SK-N-SH treated with all-trans-retinoic acid at 6 μM for 48 hours (cell line): ENCODE measurements at regions not wholly inside any gene's neighbourhood (a gene's known extent, or its start where the extent isn't known, plus 50 kb on each side); places are given as distances from the start of the nearest gene placed in this dataset.
A peak's percentile ranks its signal among the peaks of the same experiment; 100 is the strongest.

Experiments used
- ATAC-seq: fragments of 200-7000 bp; cut with Tn5 transposase; 3 replicates; pipeline ENCODE4 v1.9.1; 2020; ENCODE audit warnings: mild to moderate bottlenecking, moderate library complexity
- ARNTL ChIP-seq: fragments of 450-650 bp; formaldehyde crosslinking; IDR thresholded peaks from 2 replicates; pipeline ENCODE4 v1.5.0; 2020; ENCODE audit warnings: low read depth, mild to moderate bottlenecking, moderate library complexity, borderline replicate concordance
- BACH2 ChIP-seq: fragments of 250-450 bp; sonication (Bioruptor Pico); IDR thresholded peaks from 2 replicates; pipeline ENCODE4 v1.9.0; 2021; ENCODE audit warnings: mild to moderate bottlenecking, borderline replicate concordance
- CREB5 ChIP-seq: fragments of 250-450 bp; sonication (Bioruptor Pico); IDR thresholded peaks from 2 replicates; pipeline ENCODE4 v1.5.1; 2020; ENCODE audit warnings: low read depth, mild to moderate bottlenecking, moderate library complexity
- CSDC2 ChIP-seq: fragments of 250-450 bp; sonication (Bioruptor Pico); IDR thresholded peaks from 2 replicates; pipeline ENCODE4 v1.5.0; 2020; ENCODE audit warnings: mild to moderate bottlenecking, moderate library complexity
- ESRRG ChIP-seq: fragments of 250-450 bp; sonication (Bioruptor Pico); IDR thresholded peaks from 2 replicates; pipeline ENCODE4 v1.6.1; 2021; ENCODE audit warnings: mild to moderate bottlenecking
- GLIS3 ChIP-seq: fragments of 250-450 bp; sonication (Bioruptor Pico); IDR thresholded peaks from 2 replicates; pipeline ENCODE4 v1.5.0; 2020; ENCODE audit warnings: mild to moderate bottlenecking, moderate library complexity
- ISL1 ChIP-seq: fragments of 250-450 bp; sonication (Bioruptor Pico); IDR thresholded peaks from 2 replicates; pipeline ENCODE4 v2.1.2; 2022; ENCODE audit warnings: mild to moderate bottlenecking, moderate library complexity
- OSR1 ChIP-seq: fragments of 250-450 bp; sonication (Bioruptor Pico); IDR thresholded peaks from 2 replicates; pipeline ENCODE4 v1.8.0; 2022; ENCODE audit warnings: moderate library complexity, mild to moderate bottlenecking, inconsistent platforms
- POU6F1 ChIP-seq: fragments of 250-450 bp; sonication (Bioruptor Pico); IDR thresholded peaks from 2 replicates; pipeline ENCODE4 v1.8.0; 2021; ENCODE audit warnings: low read depth, mild to moderate bottlenecking, moderate library complexity, borderline replicate concordance
- PPARA ChIP-seq: fragments of 250-450 bp; sonication (Bioruptor Pico); IDR thresholded peaks from 2 replicates; pipeline ENCODE4 v1.5.0; 2020; ENCODE audit warnings: mild to moderate bottlenecking, borderline replicate concordance
- RARB ChIP-seq: fragments of 250-450 bp; sonication (Bioruptor Pico); IDR thresholded peaks from 2 replicates; pipeline ENCODE4 v1.8.0; 2021; ENCODE audit warnings: mild to moderate bottlenecking, moderate library complexity
- SNAI2 ChIP-seq: fragments of 250-450 bp; sonication (Bioruptor Pico); IDR thresholded peaks from 2 replicates; pipeline ENCODE4 v1.5.0; 2020; ENCODE audit warnings: mild to moderate bottlenecking, moderate library complexity
- TOX ChIP-seq: fragments of 250-450 bp; sonication (Bioruptor Pico); IDR thresholded peaks from 2 replicates; pipeline ENCODE4 v1.8.0; 2021; ENCODE audit warnings: mild to moderate bottlenecking, moderate library complexity, borderline replicate concordance
- TSHZ2 ChIP-seq: fragments of 250-450 bp; sonication (Bioruptor Pico); IDR thresholded peaks from 2 replicates; pipeline ENCODE4 v1.5.0; 2020; ENCODE audit warnings: mild to moderate bottlenecking, moderate library complexity
- ZC3H10 ChIP-seq: fragments of 250-450 bp; sonication (Bioruptor Pico); IDR thresholded peaks from 2 replicates; pipeline ENCODE4 v1.5.1; 2021; ENCODE audit warnings: mild to moderate bottlenecking, moderate library complexity
- ZFP3 ChIP-seq: fragments of 250-450 bp; sonication (Bioruptor Pico); IDR thresholded peaks from 2 replicates; pipeline ENCODE4 v1.5.0; 2020; ENCODE audit warnings: mild to moderate bottlenecking, moderate library complexity
- ZFP30 ChIP-seq: fragments of 450-650 bp; formaldehyde crosslinking; IDR thresholded peaks from 2 replicates; pipeline ENCODE4 v1.5.0; 2022; ENCODE audit warnings: mild to moderate bottlenecking, moderate library complexity
- ZNF565 ChIP-seq: fragments of 450-650 bp; formaldehyde crosslinking; conservative IDR thresholded peaks from 2 replicates; pipeline ENCODE4 v1.5.0; 2020; ENCODE audit warnings: low read depth, mild to moderate bottlenecking, moderate library complexity
- ZNF70 ChIP-seq: fragments of 450-650 bp; formaldehyde crosslinking; IDR thresholded peaks from 2 replicates; pipeline ENCODE4 v1.5.0; 2020; ENCODE audit warnings: mild to moderate bottlenecking, moderate library complexity
- ZNF8 ChIP-seq: fragments of 450-650 bp; formaldehyde crosslinking; IDR thresholded peaks from 2 replicates; pipeline ENCODE4 v1.5.0; 2020; ENCODE audit warnings: mild to moderate bottlenecking, moderate library complexity

GRCh38 chr2:67214585-67215185 lies 182.4 kb upstream of the ETAA1 start:
- TF ChIP-seq ESRRG (CRISPR knock-in tag) (no peak), CREB5 (CRISPR knock-in tag) (no peak), ISL1 (CRISPR knock-in tag) (no peak), BACH2 (CRISPR knock-in tag) (no peak), OSR1 (CRISPR knock-in tag) (no peak)
- ATAC-seq: peak; percentile 35

- no peak for TF ChIP-seq ZC3H10 (CRISPR knock-in tag)
- TF ChIP-seq ZNF8: no peak
- peak; percentile 99 for ATAC-seq
These were observed 181.7 kb upstream of the ETAA1 start for GRCh38 chr2:67215214-67216055.

- ATAC-seq: no peak
- TF ChIP-seq ZNF565 (CRISPR knock-in tag) (no peak), ESRRG (CRISPR knock-in tag) (no peak), POU6F1 (CRISPR knock-in tag) (no peak), ZFP30 (CRISPR knock-in tag) (no peak), ZC3H10 (CRISPR knock-in tag) (no peak), TSHZ2 (CRISPR knock-in tag) (no peak), BACH2 (CRISPR knock-in tag) (no peak), GLIS3 (CRISPR knock-in tag) (no peak), SNAI2 (CRISPR knock-in tag) (no peak), PPARA (no peak), RARB (CRISPR knock-in tag) (no peak), ZNF70 (CRISPR knock-in tag) (no peak), ARNTL (CRISPR knock-in tag) (no peak), TOX (CRISPR knock-in tag) (no peak)
These were observed 181.0 kb upstream of the ETAA1 start for GRCh38 chr2:67216103-67216502.

GRCh38 chr2:67216881-67217280 lies 180.3 kb upstream of the ETAA1 start:
- ATAC-seq: no peak
- no peak for TF ChIP-seq TSHZ2 (CRISPR knock-in tag)
- TF ChIP-seq PPARA: no peak
- no peak for TF ChIP-seq ZNF8
- no peak for TF ChIP-seq CSDC2 (CRISPR knock-in tag)
- TF ChIP-seq ZFP3 (CRISPR knock-in tag): no peak
- TF ChIP-seq CREB5 (CRISPR knock-in tag): no peak
